NOMO-1 treated with dmso at 0.1 percent for 144 hours (cell line): ENCODE measurements at regions not wholly inside any gene's neighbourhood (a gene's known extent, or its start where the extent isn't known, plus 50 kb on each side); places are given as distances from the start of the nearest gene placed in this dataset.

Experiments
- DNase-seq: peaks from one replicate; lab custom pipeline; 2025; ENCODE audit not compliant: unreplicated experiment; lab: John Stamatoyannopoulos, UW

DNA sequence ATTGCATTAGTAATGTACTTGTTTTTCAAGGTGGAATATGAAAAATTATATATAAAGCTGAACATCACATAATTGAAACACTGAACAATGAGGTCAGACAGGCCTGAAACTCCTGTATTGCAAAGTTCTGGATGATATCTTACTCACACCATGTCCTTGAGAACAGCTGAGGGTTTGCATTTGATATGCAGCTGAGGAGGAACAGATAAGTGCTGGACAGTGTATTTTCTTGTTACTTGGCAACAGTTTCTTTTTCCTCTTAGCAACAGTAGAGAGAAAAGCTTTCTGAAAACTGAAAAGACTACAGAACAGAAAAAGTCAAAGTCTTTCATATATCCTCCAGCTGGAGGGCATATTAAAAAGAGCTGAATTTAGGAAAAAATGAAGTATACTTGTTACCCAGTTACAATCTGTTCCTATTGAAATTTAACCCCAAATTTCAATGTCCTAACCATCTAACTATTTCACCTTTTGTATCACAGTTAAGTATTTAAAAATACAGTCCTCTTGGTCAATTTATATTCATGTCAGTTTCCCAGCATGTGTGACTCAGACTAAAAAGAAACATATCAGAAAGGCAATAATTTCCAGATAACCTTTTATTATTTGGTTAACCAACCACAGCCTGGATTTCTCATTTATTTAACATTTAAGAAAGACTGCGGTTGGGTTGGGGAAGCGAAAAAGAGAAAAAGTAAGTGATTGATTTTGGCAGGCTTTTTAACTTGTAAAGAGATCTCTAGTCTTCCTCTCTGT lies 733.0 kb upstream of the DPPA4 start:
- DNase-seq: no peak

DNA sequence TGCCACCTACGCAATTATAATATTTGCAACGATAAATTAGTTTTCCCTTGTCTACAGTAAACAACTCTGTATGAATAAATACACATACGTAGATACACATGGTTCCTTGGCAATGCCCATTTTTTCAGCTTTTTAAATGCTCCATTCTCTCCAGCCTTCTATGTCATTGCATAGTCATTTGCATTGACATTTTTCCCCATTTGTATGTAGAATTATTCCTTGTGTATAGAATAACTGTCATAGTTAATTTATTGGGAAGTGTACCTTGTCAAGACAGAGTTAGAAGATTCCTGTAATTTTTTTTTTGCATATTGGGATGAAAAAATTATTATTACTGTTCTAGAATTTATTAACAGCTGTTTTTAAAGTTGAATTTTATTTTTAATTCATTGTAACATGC lies 736.7 kb upstream of the DPPA4 start:
- no peak for DNase-seq

DNA sequence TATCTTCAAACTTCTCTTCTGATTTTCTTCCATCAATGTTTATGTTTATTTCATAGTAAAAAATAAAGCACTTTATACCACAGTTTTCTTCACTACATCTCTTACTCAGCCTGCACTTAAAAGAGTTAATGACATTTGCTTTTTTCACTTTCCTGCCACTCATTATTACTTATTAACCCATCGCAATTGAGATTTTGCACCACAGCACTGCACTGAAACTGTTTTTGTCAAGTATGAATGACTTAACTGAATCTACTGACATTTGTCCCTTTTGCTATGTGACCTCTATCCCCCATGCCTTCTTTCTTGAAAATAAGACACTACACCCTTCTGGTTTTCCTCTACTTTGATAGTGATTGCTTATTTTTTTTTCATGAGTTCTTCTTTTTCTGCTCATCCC lies 739.7 kb upstream of the DPPA4 start:
- no peak for DNase-seq

DNA sequence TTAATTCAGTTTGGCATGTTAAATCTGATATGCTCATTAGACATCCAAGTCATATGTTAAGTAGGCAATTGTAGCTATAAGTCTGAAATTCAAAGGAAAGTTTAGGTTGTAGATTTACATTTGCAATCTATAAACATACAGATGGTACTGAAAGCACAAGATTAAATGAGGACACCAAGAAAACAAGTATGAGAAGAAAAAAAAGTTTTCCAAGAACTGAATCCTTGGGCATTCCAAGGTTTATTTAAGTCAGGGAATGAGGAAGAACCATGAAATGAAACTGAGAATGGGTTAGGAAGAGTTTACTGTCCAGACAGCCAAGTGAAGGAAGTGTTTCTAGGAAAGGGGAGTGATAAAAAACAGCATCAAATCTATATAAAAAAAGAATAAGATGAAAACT lies 756.1 kb upstream of the DPPA4 start:
- DNase-seq: no peak

DNA sequence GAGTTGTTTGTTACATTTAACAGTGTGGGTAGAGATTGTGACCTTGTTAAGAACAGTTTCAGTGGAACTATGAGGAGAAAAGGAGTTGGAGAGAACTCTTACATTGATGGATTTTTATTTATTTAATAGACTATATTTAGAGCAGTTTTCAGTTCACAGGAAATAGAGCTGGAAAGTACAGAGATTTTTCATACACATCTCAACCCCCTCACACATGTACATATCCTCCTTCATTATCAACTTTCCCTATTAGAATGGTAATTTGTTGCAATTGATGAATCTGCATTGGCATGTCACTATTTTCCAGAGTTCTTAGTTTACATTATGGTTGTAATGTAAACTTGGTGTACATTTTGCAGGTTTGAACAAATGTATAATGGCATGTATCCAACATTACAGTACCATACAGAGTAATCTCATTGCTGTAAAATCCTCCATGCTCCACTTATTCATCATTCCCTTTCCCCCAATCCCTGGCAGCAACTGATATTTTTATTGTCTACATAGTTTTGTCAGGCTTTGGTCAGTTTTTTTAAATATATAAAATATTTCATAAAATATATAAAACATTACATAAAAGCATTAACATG lies 756.6 kb upstream of the DPPA4 start:
- no peak for DNase-seq

DNA sequence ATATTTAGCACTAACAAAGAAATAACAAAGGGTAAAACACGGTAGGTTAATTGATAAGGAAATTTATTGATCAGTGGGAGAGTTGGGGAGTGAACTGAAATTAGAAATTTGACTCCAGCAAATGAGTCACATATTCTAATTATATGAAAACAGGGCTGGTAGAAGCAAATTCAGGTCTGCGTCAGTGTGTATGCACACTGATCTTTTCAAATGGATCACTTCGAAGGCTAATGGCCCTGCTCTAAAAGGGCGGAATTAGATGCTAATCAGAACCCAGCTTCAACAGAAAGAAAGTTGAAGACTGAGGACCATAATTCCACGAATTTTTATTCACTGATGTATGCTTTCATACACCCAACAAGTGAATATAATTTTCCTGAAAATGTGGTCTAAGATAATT lies 762.4 kb upstream of the DPPA4 start:
- no peak for DNase-seq

DNA sequence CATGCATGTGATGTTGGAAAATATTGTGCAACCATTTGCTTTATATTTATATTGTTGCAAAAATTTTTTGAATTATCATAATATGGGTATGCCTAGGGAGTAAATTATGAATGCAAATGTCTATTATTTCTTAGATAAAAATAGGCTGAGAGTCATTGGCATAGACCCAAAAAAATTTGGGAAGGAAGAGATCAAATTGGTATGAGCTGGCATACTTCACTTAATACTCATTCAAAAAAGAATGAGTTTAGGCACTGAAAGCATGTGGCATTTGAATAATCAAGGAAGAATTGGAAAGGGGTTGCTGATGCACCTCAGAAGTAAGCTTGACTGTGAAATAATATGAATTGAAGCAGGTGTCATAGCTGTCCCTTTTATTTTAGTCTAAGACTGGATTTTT lies 764.0 kb upstream of the DPPA4 start:
- DNase-seq: no peak

DNA sequence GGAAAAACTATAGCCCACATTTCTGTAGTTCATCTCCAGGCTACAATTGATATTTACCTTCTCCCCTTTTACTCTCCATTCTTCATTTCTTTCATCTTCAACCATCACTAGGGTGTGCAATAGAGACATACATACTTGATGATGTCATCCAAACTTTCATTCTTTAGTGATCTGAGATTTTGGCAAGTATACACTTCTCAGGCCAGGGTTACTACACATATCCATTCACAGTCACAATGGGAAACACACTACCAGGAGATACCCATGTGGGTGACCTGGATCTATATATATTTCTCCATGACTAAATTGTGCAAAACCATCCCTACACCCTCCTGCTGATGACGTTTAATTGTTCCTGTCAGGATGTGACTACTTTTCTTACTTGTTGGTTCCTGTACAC lies 769.5 kb upstream of the DPPA4 start:
- DNase-seq: no peak

DNA sequence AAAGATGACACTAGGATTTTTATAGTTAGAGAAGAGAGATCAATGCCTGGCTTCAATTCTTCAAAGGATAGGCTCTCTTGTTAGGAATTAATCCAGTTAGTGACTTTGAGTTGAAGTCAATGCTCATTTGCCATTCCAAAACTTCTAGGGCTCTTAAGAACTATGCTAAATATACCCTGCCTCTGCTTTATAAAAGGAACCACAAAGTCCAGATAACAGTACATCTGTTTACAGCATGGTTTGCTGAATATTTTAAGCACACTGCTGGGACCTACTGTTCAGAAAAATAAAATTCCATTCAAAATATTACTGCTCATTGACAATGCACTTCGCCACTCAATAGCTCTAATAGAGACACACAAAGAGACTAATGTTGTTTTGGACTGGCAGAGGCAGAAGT lies 786.6 kb upstream of the DPPA4 start:
- DNase-seq: no peak

DNA sequence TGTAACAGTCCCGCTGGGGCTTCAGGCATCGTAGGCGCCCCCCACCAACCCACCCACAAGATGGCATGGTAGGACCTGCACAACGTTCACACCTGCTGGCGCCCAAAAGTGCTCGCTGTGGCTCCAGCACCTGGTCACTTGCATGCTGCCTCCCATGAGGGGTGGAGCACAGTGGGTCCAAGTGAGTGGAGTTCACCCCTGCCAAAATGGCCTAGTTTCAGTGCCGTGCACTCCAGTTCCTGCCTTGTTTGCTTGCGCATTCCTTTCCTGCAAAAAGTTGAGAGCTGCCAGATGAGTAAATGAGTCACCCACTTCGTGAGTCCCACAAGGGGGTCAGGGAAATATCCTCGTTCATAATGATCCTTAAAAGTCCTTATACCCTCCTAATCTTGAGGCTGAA lies 788.7 kb upstream of the DPPA4 start:
- DNase-seq: no peak

DNA sequence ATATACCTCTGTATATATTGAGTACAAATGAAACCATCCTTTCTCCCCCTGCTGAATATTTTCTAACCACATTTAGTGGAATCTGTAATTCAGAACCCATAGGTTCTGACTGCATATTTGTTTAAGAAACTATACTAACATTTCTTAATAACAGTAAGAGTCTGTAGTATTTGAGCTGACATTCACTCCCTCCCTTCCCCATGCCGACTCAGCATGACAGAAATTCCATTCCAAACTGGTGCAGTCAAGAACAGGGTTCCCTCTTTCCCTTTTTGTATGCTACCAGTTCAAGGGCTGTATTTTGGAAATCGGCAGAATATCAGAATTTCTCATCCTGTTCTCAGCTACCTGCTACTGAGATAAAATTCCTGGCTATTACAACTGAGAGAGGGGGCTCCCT lies 796.6 kb upstream of the DPPA4 start:
- no peak for DNase-seq

DNA sequence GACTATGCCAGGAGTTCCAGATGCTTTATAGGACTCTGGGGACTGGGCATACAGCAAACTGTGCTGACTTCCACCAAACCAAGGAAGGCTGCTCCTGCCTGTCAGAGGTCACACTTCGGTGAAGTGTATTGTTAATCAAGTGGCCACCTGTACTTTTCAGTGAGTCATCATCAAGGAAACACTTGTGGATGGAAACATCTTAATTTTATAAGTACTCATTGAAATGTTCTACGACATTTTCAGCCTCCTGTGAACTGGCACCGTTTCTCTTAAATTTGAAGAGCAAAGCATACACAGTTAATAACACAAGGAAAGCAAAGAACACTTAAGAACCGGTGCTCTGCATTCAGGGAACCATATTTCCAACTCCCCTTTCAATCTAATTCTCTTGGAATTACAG lies 801.7 kb upstream of the DPPA4 start:
- DNase-seq: no peak

DNA sequence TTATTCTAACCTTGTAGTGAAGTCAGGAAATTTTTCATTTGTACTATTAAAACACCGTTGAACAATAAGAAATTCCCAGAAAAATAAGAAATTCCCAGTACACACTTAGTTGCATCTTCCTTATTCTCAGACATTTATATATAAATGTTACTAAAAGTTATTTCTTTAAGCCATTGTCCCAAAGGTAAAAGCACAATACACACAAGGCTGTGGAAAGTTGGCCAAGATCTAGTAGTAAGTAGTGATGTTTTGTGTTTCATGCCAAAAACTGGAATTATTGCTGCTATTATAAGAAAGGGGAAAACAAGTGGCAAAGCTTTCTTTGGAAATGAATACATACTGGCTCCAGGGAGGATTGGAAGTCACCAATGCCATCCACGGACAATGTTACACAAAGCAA lies 802.5 kb upstream of the DPPA4 start:
- DNase-seq: no peak

DNA sequence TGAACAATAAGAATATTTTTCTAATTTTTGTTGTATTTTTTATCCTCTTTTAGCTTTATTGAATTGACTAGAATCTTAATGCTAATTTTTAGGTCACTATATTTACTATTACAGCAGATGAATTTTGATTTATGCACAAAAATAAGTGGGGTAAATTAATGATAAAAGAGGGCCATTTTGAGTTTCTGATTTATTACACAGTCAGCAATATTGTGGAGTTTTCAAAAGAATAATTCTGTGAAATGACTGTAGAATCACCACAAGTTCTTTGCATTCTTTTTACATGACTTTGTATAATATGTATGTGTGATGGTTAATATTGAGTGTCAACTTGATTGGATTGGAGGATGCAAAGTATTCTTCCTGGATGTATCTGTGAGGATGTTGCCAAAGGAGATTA lies 812.4 kb upstream of the DPPA4 start:
- no peak for DNase-seq

DNA sequence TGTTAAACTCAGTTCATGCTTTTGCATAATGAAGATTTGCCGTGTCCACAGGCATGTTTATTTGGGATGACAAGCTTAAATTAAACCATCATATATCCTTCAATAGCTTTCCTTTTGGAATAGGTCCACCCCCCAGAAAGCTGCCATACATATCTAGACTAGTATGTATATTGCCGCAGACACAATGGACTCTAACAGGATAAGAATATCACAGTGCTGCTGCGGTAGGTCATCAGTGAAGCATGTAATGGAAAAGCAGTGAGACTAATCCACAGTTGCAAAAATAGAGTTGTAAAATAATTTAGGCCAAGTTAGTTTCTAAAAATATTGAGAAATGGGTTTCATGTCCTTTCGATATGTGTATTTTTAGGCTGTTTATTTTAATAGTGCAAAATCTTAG lies 819.9 kb upstream of the DPPA4 start:
- DNase-seq: no peak

DNA sequence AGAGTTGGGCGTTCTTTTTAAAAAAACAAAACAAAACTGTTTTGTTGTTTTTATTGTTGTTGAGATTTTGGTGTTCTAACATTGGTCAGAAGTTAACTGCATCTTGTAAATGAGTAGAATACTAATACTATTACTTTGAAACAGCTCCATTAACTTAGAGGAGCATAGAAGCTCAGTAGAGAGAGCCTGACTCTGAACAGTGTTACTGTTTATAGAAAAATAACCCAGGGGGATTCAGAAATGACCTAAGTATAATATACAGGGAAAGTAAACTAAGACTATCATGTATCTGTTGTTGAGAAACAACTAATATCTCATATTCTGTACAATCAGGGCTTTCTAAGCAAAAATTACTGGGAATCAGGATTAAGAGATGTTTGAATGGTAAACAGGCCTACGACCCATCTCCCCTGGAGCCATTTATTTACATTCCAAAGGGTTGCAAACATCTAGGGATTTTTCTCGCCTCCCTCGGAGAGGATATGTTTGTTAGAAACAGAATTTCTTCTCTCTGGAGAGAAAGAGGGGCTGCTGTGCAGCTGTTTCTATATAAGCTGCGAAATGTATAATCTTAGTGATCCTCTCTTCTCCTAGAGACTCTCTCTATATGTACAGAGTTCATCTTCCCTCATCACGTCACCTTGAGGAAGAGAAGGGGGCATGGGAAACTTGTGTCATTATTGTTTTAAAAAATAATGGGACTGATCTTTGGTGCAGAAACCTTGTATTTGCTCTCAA lies 827.5 kb upstream of the DPPA4 start:
- no peak for DNase-seq

DNA sequence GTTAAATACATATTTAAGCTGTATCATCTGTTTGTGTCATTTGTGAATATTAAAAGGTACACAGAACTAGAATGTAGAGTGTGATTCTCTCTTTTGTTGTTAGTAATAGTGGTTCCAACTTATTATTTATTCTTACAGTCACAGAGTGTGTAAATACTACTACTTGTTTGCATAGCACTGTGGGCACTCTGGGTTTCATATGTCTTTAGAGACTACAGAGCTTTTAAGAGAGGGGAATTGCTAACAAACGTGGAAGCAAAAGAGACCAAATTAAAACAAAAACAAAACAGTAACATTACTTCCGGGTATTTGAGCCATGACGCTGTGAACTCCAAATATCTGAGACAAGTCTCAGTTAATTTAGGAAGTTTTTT lies 828.0 kb upstream of the DPPA4 start:
- DNase-seq: no peak

DNA sequence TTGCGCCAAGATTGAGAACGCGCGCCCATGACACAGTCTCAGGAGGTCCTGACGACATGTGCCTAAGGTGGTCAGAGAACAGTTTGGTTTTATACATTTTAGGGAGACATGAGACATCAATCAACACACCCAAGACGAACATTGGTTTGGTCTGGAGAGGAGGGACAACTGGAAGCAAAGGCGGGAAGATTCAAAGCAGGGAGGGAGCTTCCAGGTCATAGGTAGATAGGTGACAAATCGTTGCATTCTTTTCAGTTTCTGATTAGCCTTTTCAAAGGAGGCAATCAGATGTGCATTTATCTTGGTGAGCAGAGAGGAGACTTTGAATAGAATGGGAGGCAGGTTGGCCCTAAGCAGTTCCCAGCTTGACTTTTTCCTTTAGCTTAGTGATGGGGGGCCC lies 828.4 kb upstream of the DPPA4 start:
- DNase-seq: no peak

DNA sequence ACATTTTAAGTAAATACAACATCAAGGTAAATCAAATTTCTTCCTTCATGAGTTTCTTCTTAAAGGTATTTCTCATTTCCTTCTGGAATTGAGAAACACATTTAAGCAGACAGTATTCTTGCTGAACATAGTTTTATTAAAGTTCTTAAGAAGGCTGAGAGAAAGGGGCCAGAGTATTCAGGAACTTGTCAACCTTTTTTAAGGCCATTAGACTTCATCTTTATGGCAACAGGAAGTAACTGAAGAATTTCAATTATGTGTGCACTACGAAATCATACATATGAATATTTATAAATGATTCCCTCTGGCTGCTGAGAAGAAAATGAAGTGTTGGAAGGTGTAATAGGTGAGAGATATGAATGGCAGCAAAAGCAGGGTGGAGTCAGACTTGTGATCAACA lies 829.4 kb upstream of the DPPA4 start:
- no peak for DNase-seq

DNA sequence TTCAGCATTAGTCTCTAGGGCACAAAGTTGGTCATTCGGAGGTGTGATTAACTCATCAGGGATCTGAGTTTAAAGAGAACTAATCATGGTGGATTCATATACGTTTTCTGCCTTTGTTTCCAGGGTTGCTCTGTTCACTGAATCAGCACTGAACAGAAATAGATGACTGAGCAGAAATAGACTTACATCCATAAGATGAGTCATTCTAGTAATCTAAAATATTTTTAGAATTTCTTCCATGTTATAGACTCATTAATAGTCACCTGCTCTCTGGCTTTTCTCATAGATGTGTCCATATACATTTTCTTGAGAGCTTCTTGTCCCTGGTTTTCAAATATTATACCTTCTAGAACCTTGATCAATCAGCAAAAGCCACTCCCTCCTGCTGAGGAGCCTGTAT lies 837.6 kb upstream of the DPPA4 start:
- no peak for DNase-seq

DNA sequence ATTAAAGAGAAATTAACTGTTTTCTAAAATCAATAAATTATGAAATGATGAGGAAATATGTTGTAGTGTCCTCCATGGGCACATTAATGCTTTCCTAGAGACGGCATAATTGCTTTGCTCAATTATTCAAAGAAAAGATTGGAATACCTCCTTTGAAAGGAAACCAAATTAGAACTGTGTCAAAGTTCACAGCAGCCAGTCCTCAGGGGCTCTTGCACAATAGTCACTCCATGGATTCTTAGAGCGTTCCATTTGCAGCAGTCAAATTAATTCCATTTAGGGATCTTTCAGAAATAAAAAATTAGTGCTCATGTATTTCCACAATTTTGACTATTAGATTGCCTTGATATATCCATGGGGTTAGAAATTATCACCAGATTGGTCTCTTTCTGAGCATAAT lies 841.6 kb upstream of the DPPA4 start:
- no peak for DNase-seq

DNA sequence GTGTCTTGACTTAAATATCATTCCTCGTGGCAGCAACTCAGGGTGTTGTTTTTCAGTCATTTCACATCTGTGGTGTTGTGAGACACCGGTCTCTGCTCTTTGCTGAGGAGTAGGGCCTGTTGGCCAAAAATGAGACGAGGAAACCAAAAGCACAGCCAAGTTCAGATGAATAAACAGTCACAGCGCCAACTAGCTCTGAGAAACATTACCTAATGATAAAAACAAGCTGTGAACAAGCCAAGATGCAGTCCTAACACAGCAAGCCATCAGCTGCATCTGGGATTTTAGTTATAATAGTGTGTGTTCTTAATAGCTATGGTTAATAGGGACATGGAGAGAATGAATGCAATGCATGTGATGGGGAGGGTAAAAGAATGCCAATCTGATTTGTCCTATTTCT lies 843.4 kb upstream of the DPPA4 start:
- DNase-seq: no peak

DNA sequence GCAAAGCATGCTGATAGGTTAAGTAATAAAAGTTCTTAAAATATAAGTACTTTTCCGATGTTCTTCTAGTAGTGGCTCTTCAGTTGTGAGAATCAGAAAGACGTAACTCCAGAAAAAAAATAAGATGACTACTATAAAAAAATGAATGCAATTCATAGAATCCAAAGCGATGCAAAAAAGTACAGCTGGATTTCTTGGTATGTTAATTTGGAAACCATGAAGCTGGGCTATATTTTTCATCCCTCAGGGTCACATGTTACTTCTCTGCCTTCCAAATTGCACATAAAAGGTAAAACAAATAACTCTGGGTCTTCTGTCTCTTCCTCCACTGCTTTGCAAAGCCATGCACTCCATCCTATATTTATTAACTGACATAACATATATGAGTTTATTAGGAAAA lies 843.9 kb upstream of the DPPA4 start:
- no peak for DNase-seq
